ENCODE measurements at regions not wholly inside any gene's neighbourhood (a gene's known extent, or its start where the extent isn't known, plus 50 kb on each side); places are given as distances from the start of the nearest gene placed in this dataset.

DNA sequence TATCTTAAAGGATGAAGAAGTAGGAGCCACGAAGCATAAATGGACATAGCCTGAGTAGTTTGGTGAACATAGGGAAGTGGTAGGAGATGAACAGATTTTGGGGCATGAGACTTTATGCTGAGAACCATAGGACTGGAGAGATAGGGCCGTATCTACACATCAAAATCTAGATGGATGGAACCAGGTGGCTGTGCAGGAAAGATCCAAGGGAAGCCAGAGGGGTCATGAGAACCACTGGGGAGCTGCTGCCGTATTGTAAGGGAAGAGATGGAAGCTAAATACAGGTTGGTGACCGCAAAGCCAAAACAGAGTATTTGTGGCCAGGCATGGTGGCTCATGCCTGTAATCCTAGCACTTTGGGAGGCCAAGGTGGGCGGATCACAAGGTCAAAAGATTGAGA, 124.3 kb downstream of the TRIB2 start:
- Histone ChIP-seq H3K27me3 (no peaks in the 10 kb centered on the region), H3K4me1 (peaks cover 0 to 14% (median 0%) of the 10 kb centered on the region in 4 donors), H3K36me3 (no peaks in the 10 kb centered on the region), H3K4me3 (no peak overlapping the region), H3K9me3 (no peaks in the 10 kb centered on the region), H3K27ac (no peak overlapping the region)
- 97% methylated on average over 5 of the region's 5 CpGs for WGBS, 2 donors
- TF ChIP-seq POLR2A (IDR thresholded peaks at IDR 0.05) (no peak), EP300 (IDR thresholded peaks at IDR 0.05) (no peak)
- TF ChIP-seq, protein P1, sequence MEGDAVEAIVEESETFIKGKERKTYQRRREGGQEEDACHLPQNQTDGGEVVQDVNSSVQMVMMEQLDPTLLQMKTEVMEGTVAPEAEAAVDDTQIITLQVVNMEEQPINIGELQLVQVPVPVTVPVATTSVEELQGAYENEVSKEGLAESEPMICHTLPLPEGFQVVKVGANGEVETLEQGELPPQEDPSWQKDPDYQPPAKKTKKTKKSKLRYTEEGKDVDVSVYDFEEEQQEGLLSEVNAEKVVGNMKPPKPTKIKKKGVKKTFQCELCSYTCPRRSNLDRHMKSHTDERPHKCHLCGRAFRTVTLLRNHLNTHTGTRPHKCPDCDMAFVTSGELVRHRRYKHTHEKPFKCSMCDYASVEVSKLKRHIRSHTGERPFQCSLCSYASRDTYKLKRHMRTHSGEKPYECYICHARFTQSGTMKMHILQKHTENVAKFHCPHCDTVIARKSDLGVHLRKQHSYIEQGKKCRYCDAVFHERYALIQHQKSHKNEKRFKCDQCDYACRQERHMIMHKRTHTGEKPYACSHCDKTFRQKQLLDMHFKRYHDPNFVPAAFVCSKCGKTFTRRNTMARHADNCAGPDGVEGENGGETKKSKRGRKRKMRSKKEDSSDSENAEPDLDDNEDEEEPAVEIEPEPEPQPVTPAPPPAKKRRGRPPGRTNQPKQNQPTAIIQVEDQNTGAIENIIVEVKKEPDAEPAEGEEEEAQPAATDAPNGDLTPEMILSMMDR (IDR thresholded peaks at IDR 0.05): no peak
- no peak for DNase-seq (ENCODE audit: low spot score in 2 of 2)

DNA sequence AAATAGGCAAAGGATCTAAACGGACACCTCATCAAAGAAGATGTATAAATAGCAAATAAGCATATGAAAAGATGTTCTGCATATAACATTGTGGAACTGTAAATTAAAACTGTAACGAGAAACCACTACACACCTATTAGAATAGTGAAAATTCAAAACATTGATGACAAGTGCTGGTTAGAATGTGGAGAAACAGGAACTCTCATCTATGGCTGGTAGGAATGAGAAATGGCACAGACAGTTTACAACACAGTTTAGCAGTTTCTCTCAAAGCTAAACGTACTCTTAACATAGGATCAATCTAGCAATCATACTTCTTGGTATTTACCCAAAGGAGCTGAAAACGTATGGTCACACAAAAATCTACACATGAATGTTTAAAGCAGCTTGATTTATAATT, 126.2 kb downstream of the TRIB2 start:
- DNase-seq (ENCODE audit: low spot score in 2 of 2): no peak
- Histone ChIP-seq H3K4me3 (no peak overlapping the region), H3K9me3 (no peaks in the 10 kb centered on the region), H3K4me1 (peaks cover 0 to 14% (median 0%) of the 10 kb centered on the region in 4 donors), H3K27me3 (no peaks in the 10 kb centered on the region), H3K27ac (peak overlapping the region in 1 of 4 donors; percentile 8), H3K36me3 (no peaks in the 10 kb centered on the region)
- TF ChIP-seq EP300 (IDR thresholded peaks at IDR 0.05): no peak
- no peak for TF ChIP-seq POLR2A (IDR thresholded peaks at IDR 0.05)
- TF ChIP-seq, protein P1 (IDR thresholded peaks at IDR 0.05): no peak
- WGBS, 2 donors: 80 to 85% methylated on average over 4 of the region's 4 CpGs

DNA sequence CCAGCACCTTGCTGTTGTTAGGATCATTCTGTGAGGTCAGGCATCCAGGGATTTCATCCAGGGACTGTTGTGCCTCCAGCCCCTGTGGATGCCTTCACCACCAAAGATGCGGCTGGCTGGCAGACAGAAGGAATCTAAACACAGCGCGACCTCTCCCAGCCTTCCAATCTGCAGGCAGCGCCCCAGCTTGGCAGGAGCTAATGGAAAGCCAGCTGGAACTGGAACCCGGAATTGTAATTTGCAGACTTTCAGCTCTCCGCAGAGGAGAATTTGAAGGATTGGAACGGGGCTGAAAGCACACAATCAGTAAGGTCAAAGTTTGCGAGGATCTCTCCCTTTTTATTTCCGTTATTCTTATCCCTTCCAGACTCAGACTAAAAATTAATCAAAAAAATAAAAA, 127.8 kb downstream of the TRIB2 start:
- 34 to 39% methylated on average over 9 of the region's 9 CpGs for WGBS, 2 donors
- TF ChIP-seq EP300 (IDR thresholded peaks at IDR 0.05) (no peak), POLR2A (IDR thresholded peaks at IDR 0.05) (no peak)
- TF ChIP-seq, protein P1 (IDR thresholded peaks at IDR 0.05): no peak
- no peak for DNase-seq (ENCODE audit: low spot score in 2 of 2)
- Histone ChIP-seq H3K27ac (peak overlapping the region; percentile 9 to 65 (median 39)), H3K9me3 (no peaks in the 10 kb centered on the region), H3K36me3 (no peaks in the 10 kb centered on the region), H3K4me1 (peaks cover 0 to 14% (median 0%) of the 10 kb centered on the region in 4 donors), H3K27me3 (no peaks in the 10 kb centered on the region), H3K4me3 (no peak overlapping the region)

DNA sequence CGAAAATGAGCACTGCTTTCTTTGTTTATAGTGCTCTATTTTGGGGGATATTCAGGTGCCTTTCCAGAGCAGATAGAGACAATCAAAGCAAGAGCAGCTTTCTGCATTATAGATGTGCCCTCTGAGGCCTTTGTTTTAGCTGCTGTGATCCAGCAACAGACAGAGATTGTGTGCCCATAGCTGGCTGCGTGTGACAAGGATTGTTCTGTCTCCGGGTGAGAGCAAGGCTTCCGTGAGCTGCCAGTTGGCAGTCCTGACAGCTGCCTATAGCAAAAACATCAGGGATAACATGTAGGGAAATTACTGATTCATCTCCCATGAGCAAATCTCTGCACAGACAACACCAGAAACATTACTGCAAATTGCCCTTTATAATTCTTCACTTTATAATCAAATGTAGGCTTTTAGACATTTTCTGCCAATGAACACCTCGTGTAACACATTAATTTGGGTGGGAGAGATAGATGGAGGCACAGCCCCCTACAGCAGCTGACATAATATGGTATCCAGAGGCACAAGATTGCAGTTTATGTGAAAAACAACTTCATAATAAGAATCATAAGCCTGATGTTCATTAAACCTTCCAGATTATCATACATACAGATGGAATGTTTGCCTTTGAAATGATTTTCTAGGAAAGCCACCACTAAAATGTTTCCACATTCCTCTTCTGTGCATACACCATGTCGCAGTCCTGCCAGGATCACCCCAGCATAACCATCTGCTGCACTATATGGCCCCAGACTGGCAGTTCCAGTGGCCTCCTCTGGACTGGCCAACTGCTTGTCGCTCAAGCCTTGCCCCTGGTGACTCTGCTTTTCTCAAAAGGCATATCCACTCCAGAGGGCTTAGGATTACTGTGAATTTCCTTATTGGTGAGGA, 131.2 kb downstream of the TRIB2 start:
- H3K36me3 ChIP-seq: no peaks in the 10 kb centered on the region
- peaks cover 0 to 14% (median 0%) of the 10 kb centered on the region in 4 donors for H3K4me1 ChIP-seq
- DNase-seq (ENCODE audit: low spot score in 2 of 2): no peak
- TF ChIP-seq POLR2A (IDR thresholded peaks at IDR 0.05) (no peak), EP300 (IDR thresholded peaks at IDR 0.05) (no peak)
- TF ChIP-seq, protein P1 (IDR thresholded peaks at IDR 0.05): no peak
- no peak overlapping the region for H3K4me3 ChIP-seq
- H3K27me3 ChIP-seq: no peaks in the 10 kb centered on the region
- WGBS, 2 donors: 60 to 69% methylated on average over 7 of the region's 7 CpGs
- no peaks in the 10 kb centered on the region for H3K9me3 ChIP-seq
- H3K27ac ChIP-seq: peak overlapping the region in 2 of 4 donors; percentile 32 to 65

DNA sequence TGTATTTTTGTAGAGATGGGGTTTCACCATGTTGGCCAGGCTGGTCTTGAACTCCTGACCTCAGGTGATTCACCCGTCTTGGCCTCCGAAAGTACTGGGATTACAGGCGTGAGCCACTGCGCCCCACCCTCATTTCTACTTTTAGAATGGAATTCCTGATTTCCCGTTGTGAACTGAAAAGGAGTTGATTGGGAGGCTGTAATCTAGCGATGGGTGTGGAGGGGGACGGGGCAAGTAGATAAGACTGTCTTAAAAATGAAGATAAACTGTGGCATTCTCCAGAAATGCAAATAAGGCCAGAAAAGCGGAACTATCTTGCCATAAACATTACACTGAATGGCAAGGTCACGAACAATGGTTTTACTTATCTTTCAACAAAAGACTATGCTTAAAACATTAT, 135.4 kb downstream of the TRIB2 start:
- WGBS, 2 donors: 90 to 95% methylated on average over 9 of the region's 9 CpGs
- peaks cover 0 to 4% (median 0%) of the 10 kb centered on the region in 4 donors for H3K4me1 ChIP-seq
- no peaks in the 10 kb centered on the region for H3K27me3 ChIP-seq
- no peak overlapping the region for H3K4me3 ChIP-seq
- H3K9me3 ChIP-seq: no peaks in the 10 kb centered on the region
- no peak for DNase-seq (ENCODE audit: low spot score in 2 of 2)
- no peaks in the 10 kb centered on the region for H3K36me3 ChIP-seq
- TF ChIP-seq POLR2A (IDR thresholded peaks at IDR 0.05) (no peak), EP300 (IDR thresholded peaks at IDR 0.05) (no peak)
- TF ChIP-seq, protein P1 (IDR thresholded peaks at IDR 0.05): no peak
- H3K27ac ChIP-seq: no peak overlapping the region

Measured in tibial nerve (tissue), 4 donors.